PC-9 (cell line): ENCODE measurements at regions not wholly inside any gene's neighbourhood (a gene's known extent, or its start where the extent isn't known, plus 50 kb on each side); places are given as distances from the start of the nearest gene placed in this dataset.
"Not testable (repeated sequence)": the region's sequence is repeated elsewhere in the genome, so short reads cannot be mapped to it uniquely, and the experiment has no call there.

Experiments used
- BruUV-seq: library from RNA; stranded (reverse); fragments of 400-500 nt; replicated peaks from 2 replicates; lab custom pipeline; 2021; lab: Mats Ljungman, UMichigan
- CTCF ChIA-PET: fragments of 300-600 bp; sonication (Branson Sonifier 250); formaldehyde crosslinking; loops from one replicate; lab custom pipeline; 2022; ENCODE audit warnings: antibody characterized with exemption; lab: Charles Lee
- POLR2A ChIA-PET: fragments of 300-600 bp; sonication (Branson Sonifier 250); formaldehyde crosslinking; loops from one replicate; lab custom pipeline; 2022; ENCODE audit warnings: antibody characterized with exemption; ENCODE audit not compliant: unreplicated experiment; lab: Charles Lee
- DNase-seq, 2 experiments: peaks; one replicate each; pipeline versions ENCODE4 v3.0.0 to v3.0.0-alpha.2; 2015 to 2022; ENCODE audit warnings: mixed read lengths in 1 of 2
- H2AFZ ChIP-seq: fragments of 200-600 bp; sonication (generic); 2 replicates; pipeline ENCODE4 v1.8.1; 2017; ENCODE audit warnings: antibody characterized with exemption
- H3F3A ChIP-seq: fragments of 200-600 bp; sonication (generic); 2 replicates; pipeline ENCODE4 v1.8.1; 2017; ENCODE audit warnings: antibody characterized with exemption, mild to moderate bottlenecking, low read depth; ENCODE audit not compliant: insufficient read depth
- H3K27ac ChIP-seq: fragments of 200-600 bp; sonication (generic); 2 replicates; pipeline ENCODE4 v1.6.1; 2016; ENCODE audit warnings: mixed run types
- H3K27me3 ChIP-seq: fragments of 200-600 bp; sonication (generic); 2 replicates; pipeline ENCODE4 v1.6.1; 2016; ENCODE audit warnings: low read depth, mixed run types; ENCODE audit not compliant: insufficient read depth
- H3K36me3 ChIP-seq: fragments of 200-600 bp; sonication (generic); 2 replicates; pipeline ENCODE4 v1.6.1; 2016; ENCODE audit warnings: low read depth, mixed run types
- H3K4me1 ChIP-seq: fragments of 200-600 bp; sonication (generic); replicated peaks from 2 replicates; pipeline ENCODE4 v1.6.1; 2016; ENCODE audit warnings: mixed run types; ENCODE audit not compliant: insufficient read depth
- H3K4me2 ChIP-seq: fragments of 200-600 bp; sonication (generic); 2 replicates; pipeline ENCODE4 v1.6.1; 2017; ENCODE audit warnings: mixed run types
- H3K4me3 ChIP-seq: fragments of 200-600 bp; sonication (generic); 2 replicates; pipeline ENCODE4 v1.6.1; 2016; ENCODE audit warnings: mixed run types
- H3K79me2 ChIP-seq: fragments of 200-600 bp; sonication (generic); 2 replicates; pipeline ENCODE4 v1.6.1; 2017; ENCODE audit warnings: low read depth, mixed run types
- H3K9me2 ChIP-seq: fragments of 200-600 bp; sonication (generic); 2 replicates; pipeline ENCODE4 v1.8.1; 2017; ENCODE audit warnings: mild to moderate bottlenecking; ENCODE audit not compliant: insufficient read depth
- H3K9me3 ChIP-seq: fragments of 200-600 bp; sonication (generic); 2 replicates; pipeline ENCODE4 v1.8.1; 2016; ENCODE audit warnings: low read depth; ENCODE audit not compliant: insufficient read depth
- H4K20me1 ChIP-seq: fragments of 200-600 bp; sonication (generic); 2 replicates; pipeline ENCODE4 v1.8.1; 2017; ENCODE audit not compliant: insufficient read depth
- intact Hi-C: fragments of 100-400 bp; cut with micrococcal nuclease; formaldehyde crosslinking; loops from one replicate; pipeline ENCODE4 v1.10.0; 2022; ENCODE audit not compliant: unreplicated experiment

- H3K79me2 ChIP-seq, H3F3A ChIP-seq, H3K27me3 ChIP-seq, H2AFZ ChIP-seq, intact Hi-C loops, H3K36me3 ChIP-seq, BruUV-seq, H3K9me2 ChIP-seq, H3K4me2 ChIP-seq, H3K9me3 ChIP-seq, POLR2A ChIA-PET, H3K27ac ChIP-seq, H3K4me3 ChIP-seq, H4K20me1 ChIP-seq, H3K4me1 ChIP-seq: not testable (repeated sequence)
- peak in 1 of 2 experiments; percentile 50 for DNase-seq
- CTCF ChIA-PET: interaction anchor here (0.6 kb wide), 1 partner anchor 359 kb away, joined by 4 read pairs; no protein-coding TSS in a partner anchor
Measured at GRCh38 chr7:73244782-73245311, 63.8 kb downstream of the NSUN5 start.

GRCh38 chr7:73234994-73235717, 73.5 kb downstream of the NSUN5 start:
- CTCF ChIA-PET, intact Hi-C loops, H3K79me2 ChIP-seq, POLR2A ChIA-PET, H3K9me3 ChIP-seq, H3K27me3 ChIP-seq, H3F3A ChIP-seq, H3K27ac ChIP-seq, H3K4me1 ChIP-seq, H3K36me3 ChIP-seq, H2AFZ ChIP-seq, BruUV-seq, H3K9me2 ChIP-seq, H4K20me1 ChIP-seq: not testable (repeated sequence)
- Histone ChIP-seq H3K4me3 (peak overlapping the region; percentile 36; the same call in 1 of the 2 replicates), H3K4me2 (peak overlapping the region; percentile 40; the same call in 1 of the 2 replicates)
- peak in 1 of 2 experiments; percentile 98 for DNase-seq

- H3K79me2 ChIP-seq, H3F3A ChIP-seq, intact Hi-C loops, H3K4me2 ChIP-seq, CTCF ChIA-PET, H3K9me3 ChIP-seq, H3K4me1 ChIP-seq, DNase-seq, H3K36me3 ChIP-seq, H3K9me2 ChIP-seq, H3K27ac ChIP-seq, BruUV-seq, H3K27me3 ChIP-seq, H4K20me1 ChIP-seq, H3K4me3 ChIP-seq, POLR2A ChIA-PET, H2AFZ ChIP-seq: not testable (repeated sequence)
Measured at GRCh38 chr7:73225745-73226144, 82.9 kb downstream of the NSUN5 start.

GRCh38 chr7:73221724-73222123, 86.9 kb downstream of the NSUN5 start:
- CTCF ChIA-PET, H3K36me3 ChIP-seq, BruUV-seq, H4K20me1 ChIP-seq, H3K79me2 ChIP-seq, H3K4me2 ChIP-seq, H3K9me3 ChIP-seq, H3K27me3 ChIP-seq, H3K9me2 ChIP-seq, H3K4me1 ChIP-seq, H3K4me3 ChIP-seq, H2AFZ ChIP-seq, H3K27ac ChIP-seq, H3F3A ChIP-seq, DNase-seq, POLR2A ChIA-PET, intact Hi-C loops: not testable (repeated sequence)

GRCh38 chr7:73220766-73221370, 87.8 kb downstream of the NSUN5 start:
- H3K79me2 ChIP-seq, H2AFZ ChIP-seq, DNase-seq, POLR2A ChIA-PET, H3K27me3 ChIP-seq, H3K4me2 ChIP-seq, H4K20me1 ChIP-seq, H3K36me3 ChIP-seq, CTCF ChIA-PET, H3K4me3 ChIP-seq, H3K9me3 ChIP-seq, H3F3A ChIP-seq, intact Hi-C loops, H3K27ac ChIP-seq, H3K9me2 ChIP-seq, H3K4me1 ChIP-seq, BruUV-seq: not testable (repeated sequence)

GRCh38 chr7:73220357-73220756, 88.3 kb downstream of the NSUN5 start:
- H3K9me2 ChIP-seq, H3K79me2 ChIP-seq, POLR2A ChIA-PET, H3K27me3 ChIP-seq, H3K4me3 ChIP-seq, DNase-seq, BruUV-seq, H3F3A ChIP-seq, H3K4me2 ChIP-seq, H3K27ac ChIP-seq, H4K20me1 ChIP-seq, H2AFZ ChIP-seq, H3K36me3 ChIP-seq, CTCF ChIA-PET, H3K4me1 ChIP-seq, H3K9me3 ChIP-seq, intact Hi-C loops: not testable (repeated sequence)

GRCh38 chr7:73218802-73219201, 89.8 kb downstream of the NSUN5 start:
- H3K79me2 ChIP-seq, intact Hi-C loops, CTCF ChIA-PET: not testable (repeated sequence)

More at GRCh38 chr7:73218802-73219201, 89.8 kb downstream of the NSUN5 start:
- H2AFZ ChIP-seq, POLR2A ChIA-PET, H3K9me3 ChIP-seq, H3K27me3 ChIP-seq, H4K20me1 ChIP-seq, BruUV-seq, H3K4me1 ChIP-seq, H3K36me3 ChIP-seq, H3K9me2 ChIP-seq, H3K27ac ChIP-seq, H3F3A ChIP-seq, H3K4me2 ChIP-seq, DNase-seq, H3K4me3 ChIP-seq: not testable (repeated sequence)
